ENCODE measurements at regions not wholly inside any gene's neighbourhood (a gene's known extent, or its start where the extent isn't known, plus 50 kb on each side); places are given as distances from the start of the nearest gene placed in this dataset.

- Histone ChIP-seq H3K36me3 (ENCODE audit: control insufficient read depth, insufficient read depth, low read length) (no peaks in the 10 kb centered on the region), H3K4me1 (ENCODE audit: control insufficient read depth, insufficient read depth, low read length) (no peaks in the 10 kb centered on the region), H3K4me3 (ENCODE audit: low read length) (no peak overlapping the region), H3K27me3 (ENCODE audit: control insufficient read depth, insufficient read depth, low read length) (no peaks in the 10 kb centered on the region), H3K9me3 (ENCODE audit: control insufficient read depth, insufficient read depth, low read length) (no peaks in the 10 kb centered on the region), H3K27ac (ENCODE audit: low read length) (no peak overlapping the region)
- WGBS (ENCODE audit: insufficient coverage, insufficient read length): 100% methylated on average over 3 of the region's 7 CpGs
- DNase-seq (ENCODE audit: low read depth, low spot score): no peak
These were observed 1019.3 kb upstream of the ADGRB3 start for GRCh38 chr6:67615796-67616195.

GRCh38 chr6:67608099-67608749 lies 1026.9 kb upstream of the ADGRB3 start:
- no peak overlapping the region for H3K27ac ChIP-seq (ENCODE audit: low read length)
- H3K27me3 ChIP-seq (ENCODE audit: control insufficient read depth, insufficient read depth, low read length): no peaks in the 10 kb centered on the region
- H3K36me3 ChIP-seq (ENCODE audit: control insufficient read depth, insufficient read depth, low read length): no peaks in the 10 kb centered on the region
- no CpG with 5 or more reads among the region's 4 CpGs for WGBS (ENCODE audit: insufficient coverage, insufficient read length)
- no peak overlapping the region for H3K4me3 ChIP-seq (ENCODE audit: low read length)
- no peaks in the 10 kb centered on the region for H3K9me3 ChIP-seq (ENCODE audit: control insufficient read depth, insufficient read depth, low read length)
- DNase-seq (ENCODE audit: low read depth, low spot score): no peak
- H3K4me1 ChIP-seq (ENCODE audit: control insufficient read depth, insufficient read depth, low read length): no peaks in the 10 kb centered on the region

- Histone ChIP-seq H3K9me3 (ENCODE audit: control insufficient read depth, insufficient read depth, low read length) (no peaks in the 10 kb centered on the region), H3K27ac (ENCODE audit: low read length) (no peak overlapping the region), H3K4me3 (ENCODE audit: low read length) (no peak overlapping the region), H3K36me3 (ENCODE audit: control insufficient read depth, insufficient read depth, low read length) (no peaks in the 10 kb centered on the region), H3K27me3 (ENCODE audit: control insufficient read depth, insufficient read depth, low read length) (no peaks in the 10 kb centered on the region), H3K4me1 (ENCODE audit: control insufficient read depth, insufficient read depth, low read length) (no peaks in the 10 kb centered on the region)
- WGBS (ENCODE audit: insufficient coverage, insufficient read length): no CpG with 5 or more reads among the region's 5 CpGs
- no peak for DNase-seq (ENCODE audit: low read depth, low spot score)
These were observed 1027.9 kb upstream of the ADGRB3 start for GRCh38 chr6:67606906-67607828.

GRCh38 chr6:67594366-67594765 lies 1040.7 kb upstream of the ADGRB3 start:
- H3K4me1 ChIP-seq (ENCODE audit: control insufficient read depth, insufficient read depth, low read length): no peaks in the 10 kb centered on the region
- no peaks in the 10 kb centered on the region for H3K9me3 ChIP-seq (ENCODE audit: control insufficient read depth, insufficient read depth, low read length)
- no peaks in the 10 kb centered on the region for H3K27me3 ChIP-seq (ENCODE audit: control insufficient read depth, insufficient read depth, low read length)
- DNase-seq (ENCODE audit: low read depth, low spot score): no peak
- no peak overlapping the region for H3K4me3 ChIP-seq (ENCODE audit: low read length)
- WGBS (ENCODE audit: insufficient coverage, insufficient read length): no CpG with 5 or more reads among the region's 1 CpG
- H3K36me3 ChIP-seq (ENCODE audit: control insufficient read depth, insufficient read depth, low read length): no peaks in the 10 kb centered on the region
- no peak overlapping the region for H3K27ac ChIP-seq (ENCODE audit: low read length)

- no peak for DNase-seq (ENCODE audit: low read depth, low spot score)
- Histone ChIP-seq H3K4me3 (ENCODE audit: low read length) (no peak overlapping the region), H3K27ac (ENCODE audit: low read length) (no peak overlapping the region), H3K9me3 (ENCODE audit: control insufficient read depth, insufficient read depth, low read length) (no peaks in the 10 kb centered on the region), H3K36me3 (ENCODE audit: control insufficient read depth, insufficient read depth, low read length) (no peaks in the 10 kb centered on the region), H3K4me1 (ENCODE audit: control insufficient read depth, insufficient read depth, low read length) (no peaks in the 10 kb centered on the region), H3K27me3 (ENCODE audit: control insufficient read depth, insufficient read depth, low read length) (no peaks in the 10 kb centered on the region)
These were observed 1041.8 kb upstream of the ADGRB3 start for GRCh38 chr6:67593247-67593646.

- DNase-seq (ENCODE audit: low read depth, low spot score): no peak
- no peak overlapping the region for H3K27ac ChIP-seq (ENCODE audit: low read length)
- H3K36me3 ChIP-seq (ENCODE audit: control insufficient read depth, insufficient read depth, low read length): no peaks in the 10 kb centered on the region
- H3K27me3 ChIP-seq (ENCODE audit: control insufficient read depth, insufficient read depth, low read length): no peaks in the 10 kb centered on the region
- H3K4me3 ChIP-seq (ENCODE audit: low read length): no peak overlapping the region
- H3K9me3 ChIP-seq (ENCODE audit: control insufficient read depth, insufficient read depth, low read length): no peaks in the 10 kb centered on the region
- no peaks in the 10 kb centered on the region for H3K4me1 ChIP-seq (ENCODE audit: control insufficient read depth, insufficient read depth, low read length)
These were observed 1043.2 kb upstream of the ADGRB3 start for GRCh38 chr6:67591910-67592309.

- Histone ChIP-seq H3K4me1 (ENCODE audit: control insufficient read depth, insufficient read depth, low read length) (no peaks in the 10 kb centered on the region), H3K4me3 (ENCODE audit: low read length) (no peak overlapping the region), H3K27ac (ENCODE audit: low read length) (no peak overlapping the region), H3K27me3 (ENCODE audit: control insufficient read depth, insufficient read depth, low read length) (no peaks in the 10 kb centered on the region), H3K9me3 (ENCODE audit: control insufficient read depth, insufficient read depth, low read length) (no peaks in the 10 kb centered on the region), H3K36me3 (ENCODE audit: control insufficient read depth, insufficient read depth, low read length) (no peaks in the 10 kb centered on the region)
- WGBS (ENCODE audit: insufficient coverage, insufficient read length): no CpG with 5 or more reads among the region's 1 CpG
- DNase-seq (ENCODE audit: low read depth, low spot score): no peak
These were observed 1067.2 kb upstream of the ADGRB3 start for GRCh38 chr6:67567842-67568241.

GRCh38 chr6:67563671-67564070 lies 1071.4 kb upstream of the ADGRB3 start:
- Histone ChIP-seq H3K27me3 (ENCODE audit: control insufficient read depth, insufficient read depth, low read length) (no peaks in the 10 kb centered on the region), H3K4me1 (ENCODE audit: control insufficient read depth, insufficient read depth, low read length) (no peaks in the 10 kb centered on the region), H3K27ac (ENCODE audit: low read length) (no peak overlapping the region), H3K36me3 (ENCODE audit: control insufficient read depth, insufficient read depth, low read length) (no peaks in the 10 kb centered on the region), H3K4me3 (ENCODE audit: low read length) (no peak overlapping the region), H3K9me3 (ENCODE audit: control insufficient read depth, insufficient read depth, low read length) (no peaks in the 10 kb centered on the region)
- no CpG with 5 or more reads among the region's 5 CpGs for WGBS (ENCODE audit: insufficient coverage, insufficient read length)
- no peak for DNase-seq (ENCODE audit: low read depth, low spot score)

- Histone ChIP-seq H3K9me3 (ENCODE audit: control insufficient read depth, insufficient read depth, low read length) (no peaks in the 10 kb centered on the region), H3K4me3 (ENCODE audit: low read length) (no peak overlapping the region), H3K36me3 (ENCODE audit: control insufficient read depth, insufficient read depth, low read length) (no peaks in the 10 kb centered on the region), H3K27me3 (ENCODE audit: control insufficient read depth, insufficient read depth, low read length) (no peaks in the 10 kb centered on the region), H3K27ac (ENCODE audit: low read length) (no peak overlapping the region), H3K4me1 (ENCODE audit: control insufficient read depth, insufficient read depth, low read length) (no peaks in the 10 kb centered on the region; the same call in 1 of the 2 replicates)
- no CpG with 5 or more reads among the region's 2 CpGs for WGBS (ENCODE audit: insufficient coverage, insufficient read length)
- DNase-seq (ENCODE audit: low read depth, low spot score): no peak
These were observed 1075.0 kb upstream of the ADGRB3 start for GRCh38 chr6:67560068-67560467.

- Histone ChIP-seq H3K27me3 (ENCODE audit: control insufficient read depth, insufficient read depth, low read length) (no peaks in the 10 kb centered on the region), H3K36me3 (ENCODE audit: control insufficient read depth, insufficient read depth, low read length) (no peaks in the 10 kb centered on the region), H3K27ac (ENCODE audit: low read length) (no peak overlapping the region), H3K4me1 (ENCODE audit: control insufficient read depth, insufficient read depth, low read length) (no peaks in the 10 kb centered on the region; the same call in 1 of the 2 replicates), H3K4me3 (ENCODE audit: low read length) (no peak overlapping the region), H3K9me3 (ENCODE audit: control insufficient read depth, insufficient read depth, low read length) (no peaks in the 10 kb centered on the region)
- no CpG with 5 or more reads among the region's 1 CpG for WGBS (ENCODE audit: insufficient coverage, insufficient read length)
- DNase-seq (ENCODE audit: low read depth, low spot score): no peak
These were observed 1076.1 kb upstream of the ADGRB3 start for GRCh38 chr6:67558985-67559384.

Data from iPS DF 6.9 (cell line).